UCSD-AML1 (cell line): ENCODE measurements at regions not wholly inside any gene's neighbourhood (a gene's known extent, or its start where the extent isn't known, plus 50 kb on each side); places are given as distances from the start of the nearest gene placed in this dataset.

Experiments
- DNase-seq: peaks from one replicate; lab custom pipeline; 2025; ENCODE audit not compliant: unreplicated experiment; lab: John Stamatoyannopoulos, UW

DNA sequence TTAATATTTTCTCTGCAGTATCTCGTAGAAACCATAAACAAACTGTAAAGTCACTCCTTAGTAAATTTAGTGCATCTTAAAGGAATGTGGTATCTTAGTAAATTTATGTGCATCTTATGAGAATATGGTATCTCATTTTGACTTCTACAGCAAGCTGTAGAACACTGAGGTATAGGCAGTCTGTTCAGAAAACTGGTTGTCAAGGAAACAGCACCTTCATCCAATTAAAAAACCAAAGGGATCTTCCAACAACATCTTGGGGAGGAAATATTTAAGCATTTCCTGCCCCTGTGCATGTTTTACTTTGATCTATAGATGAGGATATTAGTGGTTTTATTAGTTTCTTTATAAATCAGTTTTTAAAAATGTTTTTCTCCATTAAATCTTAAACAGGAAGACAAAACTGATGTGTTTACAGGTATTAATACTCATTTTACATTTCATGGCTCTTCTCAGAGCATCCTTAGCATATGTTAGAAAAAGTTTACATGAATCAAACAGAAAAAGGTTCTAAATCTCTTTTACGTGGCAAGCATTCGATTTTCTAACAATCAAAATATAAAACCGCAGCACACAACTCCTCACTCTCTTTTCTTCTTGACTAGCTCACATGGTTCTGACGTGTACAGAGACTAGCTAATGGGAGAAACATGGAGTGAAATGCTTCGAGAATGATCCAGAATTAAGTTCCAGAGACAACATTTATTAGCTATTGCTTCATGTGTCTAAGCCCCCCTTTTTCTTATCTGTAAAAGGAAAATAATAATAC, 668.8 kb downstream of the PTPRC start:
- no peak for DNase-seq

DNA sequence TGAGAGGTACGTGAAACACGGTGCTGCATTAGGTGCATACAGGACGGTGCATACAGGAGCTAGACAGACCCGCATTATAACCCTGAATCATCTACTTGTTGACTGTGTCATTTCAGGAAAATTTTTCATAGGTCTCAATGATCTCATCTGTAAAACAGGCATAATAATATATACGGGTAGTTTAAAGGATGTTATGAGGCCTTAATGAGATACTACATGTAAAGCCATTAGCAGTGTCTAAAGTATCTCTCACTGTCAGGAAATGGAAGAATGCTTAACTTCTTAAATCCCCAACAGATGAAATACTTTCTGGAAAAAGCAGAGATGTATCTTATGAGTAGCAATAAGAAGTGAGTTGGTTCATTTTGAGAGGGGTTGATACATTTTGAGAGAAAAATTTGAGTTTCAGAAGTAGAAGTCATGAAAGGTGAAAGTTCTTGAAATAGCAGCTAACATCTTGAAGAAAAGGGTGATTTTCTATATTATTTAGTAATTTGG, 669.6 kb downstream of the PTPRC start:
- no peak for DNase-seq

DNA sequence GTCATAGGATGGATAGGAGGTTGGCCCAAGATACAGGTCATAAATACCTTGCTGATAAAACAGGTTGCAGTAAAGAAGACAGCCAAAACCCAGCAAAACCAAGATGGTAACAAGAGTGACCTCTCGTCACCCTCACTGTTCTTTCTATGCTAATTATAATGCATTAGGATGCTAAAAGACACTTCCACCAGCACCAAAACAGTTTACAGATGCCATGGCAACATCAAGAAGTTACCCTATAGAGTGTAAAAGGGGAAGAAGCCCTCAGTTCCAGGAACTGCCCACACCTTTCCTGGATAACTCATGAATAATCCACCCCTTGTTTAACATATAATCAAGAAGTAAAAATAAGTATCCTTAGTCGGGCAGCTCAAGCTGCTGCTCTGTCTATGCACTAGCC, 671.9 kb downstream of the PTPRC start:
- DNase-seq, result no peak

DNA sequence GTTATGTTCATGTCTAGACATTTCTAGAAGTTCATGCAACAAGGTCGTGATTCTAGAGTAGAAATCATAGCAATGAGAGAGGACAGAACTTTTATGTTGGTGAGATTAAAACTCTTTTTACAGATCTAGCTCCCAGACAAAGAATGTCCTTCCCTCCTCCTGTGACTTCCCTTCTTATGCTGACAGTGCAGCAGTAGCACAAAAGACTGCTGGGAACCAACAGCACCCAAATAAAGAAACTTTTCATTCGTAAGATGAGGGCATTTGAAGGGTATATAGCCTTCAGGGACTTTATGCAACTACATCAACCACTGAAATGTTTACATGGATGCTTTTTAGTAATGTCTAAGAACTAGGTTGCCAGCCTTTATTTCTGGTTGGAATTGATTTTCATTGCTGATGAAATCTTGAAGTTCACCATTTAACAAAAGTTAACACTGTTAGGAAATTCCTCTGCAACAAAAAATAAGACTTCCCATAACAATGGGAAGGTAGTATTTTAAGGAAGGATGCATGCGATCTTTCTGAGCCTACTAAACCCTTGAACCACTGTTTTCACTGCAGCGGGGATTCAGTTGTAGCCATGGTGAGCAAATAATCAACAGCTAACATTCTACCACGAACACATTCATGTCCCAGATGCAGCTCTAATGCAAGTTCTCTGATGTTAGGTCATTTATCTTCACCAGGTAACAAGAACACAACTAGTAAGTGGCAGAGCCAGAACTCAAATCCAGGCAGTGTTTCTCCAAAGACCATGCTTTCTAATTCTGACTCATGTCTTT, 672.8 kb downstream of the PTPRC start:
- no peak for DNase-seq

DNA sequence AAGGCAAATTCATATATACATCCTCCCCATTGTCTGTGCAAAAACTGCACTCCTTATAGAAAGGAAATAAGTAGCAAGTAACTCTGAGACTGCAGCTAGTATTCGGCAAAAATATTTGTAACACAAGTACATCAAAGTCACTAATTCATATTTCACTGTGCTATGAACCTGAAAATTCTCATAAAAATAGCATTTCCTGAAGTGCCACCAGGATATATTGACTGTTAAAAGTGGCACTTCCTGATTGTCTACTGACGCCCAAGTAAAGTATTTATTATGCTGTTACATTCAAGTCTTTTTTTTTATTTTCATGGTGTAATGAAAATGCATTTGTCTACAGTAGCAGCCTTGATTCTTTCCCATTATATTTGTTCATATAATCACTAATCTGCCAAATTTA, 673.8 kb downstream of the PTPRC start:
- DNase-seq, result no peak

DNA sequence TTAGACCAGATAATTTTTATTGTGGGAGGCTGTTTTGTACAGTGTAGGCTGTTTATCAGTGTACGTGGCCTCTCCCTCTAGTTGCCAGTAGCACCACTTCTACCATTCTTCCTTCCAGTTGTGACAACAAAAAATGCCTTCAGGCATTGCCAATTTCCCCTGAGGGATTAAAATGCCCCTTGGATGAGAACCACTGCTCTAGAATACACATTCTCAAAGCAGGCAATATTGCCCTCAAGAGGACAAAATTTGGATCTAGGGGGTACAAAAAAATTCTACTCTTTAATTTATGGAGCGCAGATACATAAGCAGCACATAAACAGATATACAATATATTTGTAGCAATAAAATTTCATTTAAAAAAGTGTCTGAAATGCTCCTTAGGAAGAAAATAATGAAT, 674.6 kb downstream of the PTPRC start:
- no peak for DNase-seq

DNA sequence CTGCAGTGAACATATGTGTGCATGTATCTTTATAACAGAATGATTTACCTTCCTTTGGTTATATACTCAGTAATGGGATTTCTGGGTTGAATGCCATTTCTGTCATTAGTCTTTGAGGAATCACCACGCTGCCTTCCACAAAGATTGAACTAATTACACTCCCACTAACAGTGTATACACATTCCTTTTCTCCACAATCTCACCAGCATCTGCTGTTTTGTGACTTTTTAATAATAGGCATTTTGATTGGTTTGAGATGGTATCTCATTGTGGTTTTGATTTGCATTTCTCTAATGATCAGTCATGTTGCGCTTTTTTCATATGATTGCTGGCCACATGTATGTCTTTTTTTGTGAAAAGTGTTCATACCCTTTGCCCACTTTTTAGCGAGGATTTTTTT, 680.5 kb downstream of the PTPRC start:
- DNase-seq, result no peak

DNA sequence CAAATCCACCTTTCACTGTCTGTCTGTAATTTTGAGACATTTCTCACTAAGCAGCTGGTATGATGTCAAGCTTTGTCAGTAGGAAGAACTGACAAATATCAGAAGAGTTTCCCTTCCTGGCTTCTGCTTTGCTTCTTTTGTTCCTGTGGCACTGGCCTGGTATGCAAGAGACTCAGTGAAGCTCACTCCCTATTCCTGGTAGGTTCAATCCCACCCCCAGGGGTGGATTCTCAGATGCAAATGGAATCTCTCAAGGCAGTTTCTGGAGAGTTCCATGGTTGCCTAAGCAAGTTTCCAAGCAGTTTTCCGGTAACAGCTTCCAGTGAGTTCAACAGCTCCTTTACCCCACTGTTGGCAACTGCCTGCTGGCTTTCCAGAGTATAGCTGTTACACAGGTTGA, 683.4 kb downstream of the PTPRC start:
- DNase-seq, result peak; percentile 6

DNA sequence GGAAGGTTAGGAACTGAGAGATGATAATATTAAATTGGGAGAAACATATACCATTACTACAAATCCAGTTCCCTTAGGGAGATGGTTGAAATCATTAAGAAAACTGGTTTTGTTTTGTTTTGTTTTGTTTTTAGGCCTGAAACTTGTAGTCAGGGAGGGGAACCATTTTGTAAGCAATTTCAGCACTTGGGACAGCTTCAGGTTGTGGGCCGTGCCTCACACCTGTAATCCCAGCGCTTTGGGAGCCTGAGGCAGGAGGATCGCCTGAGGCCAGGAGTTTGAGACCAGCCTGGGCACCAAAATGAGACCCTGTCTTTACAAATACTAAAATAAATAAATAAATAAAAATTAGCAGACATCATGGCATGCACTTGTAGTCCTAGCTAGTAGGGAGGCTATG, 694.3 kb upstream of the NR5A2 start:
- DNase-seq, result no peak

DNA sequence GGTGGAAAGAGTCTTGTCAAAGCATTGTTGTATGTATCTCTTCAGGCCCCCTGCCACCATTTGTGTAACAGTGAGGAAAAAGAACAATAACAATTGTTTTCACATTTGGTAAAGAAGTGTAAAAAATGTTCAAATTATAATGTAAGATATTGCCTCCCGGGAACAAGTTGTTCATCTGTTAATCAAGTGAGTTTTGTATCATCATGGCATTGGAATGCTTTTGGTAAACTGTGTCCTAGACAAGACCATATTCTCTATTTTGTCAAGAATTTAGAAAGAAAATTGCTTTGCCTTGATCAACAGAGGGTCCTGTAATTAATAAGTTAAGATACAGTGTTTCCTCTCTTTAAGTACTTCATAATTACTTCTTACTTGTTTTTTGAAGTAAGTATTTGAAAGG, 692.0 kb upstream of the NR5A2 start:
- DNase-seq, result no peak

DNA sequence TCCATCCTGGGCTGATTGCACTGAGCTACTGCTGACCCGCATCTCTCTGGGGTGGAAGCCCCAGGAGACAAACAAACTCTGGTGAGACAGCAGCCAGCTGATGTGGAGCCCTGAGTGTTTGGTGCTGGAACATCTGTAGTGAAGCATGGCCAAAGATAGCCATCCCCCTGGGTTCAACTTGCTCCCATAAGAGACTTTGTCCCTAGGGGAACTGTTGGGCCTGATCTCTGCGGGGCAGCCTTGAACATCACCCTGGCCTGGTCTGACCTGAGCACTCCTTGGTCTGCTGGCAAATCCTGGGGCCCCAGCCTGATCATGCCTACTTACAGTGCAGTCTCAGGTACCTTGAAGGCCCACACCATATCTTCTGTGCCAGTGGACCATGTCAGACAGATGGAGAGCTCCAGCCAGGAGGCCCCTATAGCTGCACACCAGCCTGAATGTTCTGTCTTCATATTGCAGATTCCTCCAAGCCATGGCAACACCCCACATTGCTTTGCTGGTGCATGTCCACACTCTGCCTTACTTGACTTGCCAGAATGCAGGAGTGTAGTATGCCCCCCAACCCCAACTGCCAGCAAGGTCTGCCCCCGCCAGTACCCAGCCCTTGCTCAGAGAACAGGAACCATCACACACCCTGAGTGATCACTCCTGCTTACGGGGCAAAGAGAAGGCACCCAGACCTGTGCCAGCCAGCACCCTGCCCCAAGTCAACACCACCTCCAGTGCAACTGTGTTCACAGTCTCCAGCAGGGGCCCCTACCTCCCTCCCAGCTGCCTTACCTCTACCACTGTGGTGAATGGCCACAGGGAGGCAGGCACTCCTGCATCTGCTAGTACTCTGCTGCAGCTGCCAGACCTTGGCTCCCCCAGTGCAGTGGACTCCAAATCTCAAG, 690.5 kb upstream of the NR5A2 start:
- DNase-seq, result peak; percentile 9

DNA sequence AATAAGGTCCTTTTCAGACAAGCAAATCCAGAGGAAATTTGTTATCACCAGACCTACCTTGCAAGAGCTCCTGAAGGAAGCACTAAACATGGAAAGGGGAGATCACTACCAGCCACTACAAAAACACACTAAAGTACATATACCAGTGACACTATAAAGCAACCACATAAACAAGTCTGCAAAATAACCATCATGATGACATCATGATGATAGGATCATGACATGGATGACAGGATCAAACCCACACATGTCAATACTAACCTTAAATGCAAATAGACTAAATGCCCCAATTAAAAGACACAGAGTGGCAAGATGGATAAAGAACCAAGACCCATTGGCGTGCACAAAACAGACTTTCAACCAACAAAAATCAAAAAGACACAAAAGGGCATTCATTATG, 688.8 kb upstream of the NR5A2 start:
- DNase-seq, result no peak

DNA sequence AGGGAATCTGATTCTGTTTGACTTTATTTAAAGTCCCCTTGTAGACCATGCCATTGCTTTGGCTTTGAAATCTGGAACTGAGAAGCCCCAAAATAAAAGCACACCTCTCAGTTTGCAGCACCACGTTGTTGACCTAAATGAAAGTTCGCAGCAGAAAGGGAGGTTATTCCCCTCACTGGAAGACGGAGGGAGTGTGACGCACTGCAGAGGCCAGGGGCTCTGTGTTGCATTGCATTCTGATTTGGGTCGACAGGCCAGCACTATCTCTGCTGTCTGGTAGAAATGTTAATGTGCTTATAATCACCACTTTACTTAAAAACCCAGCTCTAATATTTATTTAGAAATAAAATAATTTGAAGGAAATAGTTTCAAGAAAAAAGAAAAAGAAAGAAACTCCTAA, 675.2 kb upstream of the NR5A2 start:
- no peak for DNase-seq

DNA sequence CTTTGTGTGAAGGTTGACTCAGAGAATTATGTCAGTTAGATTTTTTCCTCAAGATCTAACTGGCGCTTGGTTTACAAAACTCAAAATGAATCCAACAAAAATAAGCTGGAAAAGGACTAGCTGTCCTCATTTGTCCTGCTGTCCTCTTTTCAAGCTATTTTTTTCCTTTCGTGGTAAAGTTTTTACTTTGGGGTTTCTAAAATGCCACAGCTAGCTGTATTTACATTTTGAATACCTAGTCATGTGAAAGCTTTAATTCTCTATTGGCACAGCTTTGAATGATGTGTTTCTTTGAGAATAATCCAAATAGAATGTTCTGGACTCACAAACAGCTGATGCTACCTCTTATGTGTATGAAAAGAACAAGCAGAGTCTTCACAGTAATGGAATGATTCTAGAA, 673.6 kb upstream of the NR5A2 start:
- DNase-seq, result no peak

DNA sequence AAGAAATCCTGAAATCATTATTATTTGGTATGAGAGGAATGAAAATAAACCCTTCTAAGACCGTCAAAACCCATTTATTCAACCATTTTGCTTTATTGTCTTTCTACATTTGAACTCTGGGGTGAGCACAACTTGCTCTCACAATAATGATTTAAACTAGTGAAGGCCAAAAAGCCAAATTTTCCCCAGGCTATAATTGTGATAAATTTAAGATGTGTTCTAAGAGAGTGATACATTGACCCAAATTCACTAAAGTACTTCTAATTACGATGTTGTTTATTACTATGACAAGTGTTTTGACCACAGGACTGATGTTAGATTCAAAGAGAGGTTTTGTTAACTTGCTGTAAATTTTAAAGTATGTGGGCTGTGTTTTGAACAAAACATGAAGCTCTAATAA, 670.9 kb upstream of the NR5A2 start:
- no peak for DNase-seq

DNA sequence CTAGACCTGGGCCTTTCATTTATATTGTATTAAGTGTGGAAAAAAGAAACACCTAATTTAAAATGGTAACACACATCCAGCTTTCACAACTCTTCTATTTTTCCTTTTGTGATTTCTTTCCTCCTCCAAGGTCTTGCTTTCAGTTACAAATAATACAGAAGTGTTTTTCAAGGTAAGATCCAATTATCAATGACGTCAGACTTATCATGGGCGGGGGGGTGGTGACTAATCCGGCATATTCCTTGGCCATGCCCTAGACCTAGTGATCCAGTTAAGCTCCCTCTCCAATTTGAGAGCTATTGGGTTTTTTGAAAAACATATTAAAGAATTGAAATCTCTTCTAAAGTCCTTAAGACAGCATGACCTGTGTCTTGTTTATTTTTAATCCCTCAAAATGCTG, 669.9 kb upstream of the NR5A2 start:
- no peak for DNase-seq

DNA sequence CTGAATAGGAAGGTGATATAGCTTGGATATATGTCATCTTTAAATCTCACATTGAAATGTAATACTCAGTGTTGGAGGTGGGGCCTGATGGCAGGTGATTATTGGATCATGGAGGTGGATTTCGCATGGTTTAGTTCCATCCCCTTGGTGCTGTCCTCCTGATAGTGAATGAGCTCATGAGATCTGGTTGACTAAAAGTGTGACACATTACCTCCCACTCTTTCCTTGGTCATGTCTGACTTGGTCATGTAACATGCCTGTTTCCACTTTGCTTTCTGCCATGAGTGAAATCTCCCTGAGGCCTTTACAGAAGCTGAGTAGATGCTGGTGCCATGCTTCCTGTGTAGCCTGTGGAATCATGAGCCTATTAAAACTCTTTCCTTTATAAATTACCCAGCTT, 664.5 kb upstream of the NR5A2 start:
- DNase-seq, result no peak

DNA sequence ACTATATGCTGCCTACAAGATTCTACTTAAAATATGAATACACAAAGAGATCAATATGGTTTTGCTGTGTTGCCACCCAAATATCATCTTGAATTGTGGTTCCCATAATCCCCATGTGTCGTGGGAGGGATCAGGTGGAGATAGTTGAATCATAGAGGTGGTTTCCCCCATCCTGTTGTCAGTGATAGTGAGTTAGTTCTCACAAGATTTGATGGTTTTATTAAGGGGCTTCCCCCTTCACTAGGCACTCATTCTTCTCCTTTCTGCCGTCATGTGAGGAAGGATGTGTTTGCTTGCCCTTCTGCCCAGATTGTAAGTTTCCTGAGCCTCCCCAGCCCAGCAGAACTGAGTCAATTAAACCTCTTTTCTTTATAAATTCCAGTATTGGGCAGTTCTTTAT, 654.4 kb upstream of the NR5A2 start:
- no peak for DNase-seq

DNA sequence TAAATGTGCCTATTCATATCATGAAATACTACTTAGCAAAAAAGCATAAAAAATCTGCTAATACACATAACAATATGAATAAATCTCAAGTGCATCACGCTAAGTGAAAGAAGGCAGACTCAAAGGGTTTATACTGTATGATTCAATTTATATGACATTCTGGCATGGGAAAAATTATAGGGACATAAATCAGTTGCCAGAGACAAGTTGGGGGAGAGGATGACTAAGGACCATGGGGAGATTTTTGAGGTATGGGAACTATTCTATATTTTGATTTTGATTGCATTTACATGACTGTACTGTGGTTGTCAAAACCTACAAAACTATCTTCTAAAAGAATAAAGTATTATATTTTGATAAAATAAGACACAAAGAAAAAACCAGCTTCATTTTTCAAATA, 650.3 kb upstream of the NR5A2 start:
- no peak for DNase-seq

DNA sequence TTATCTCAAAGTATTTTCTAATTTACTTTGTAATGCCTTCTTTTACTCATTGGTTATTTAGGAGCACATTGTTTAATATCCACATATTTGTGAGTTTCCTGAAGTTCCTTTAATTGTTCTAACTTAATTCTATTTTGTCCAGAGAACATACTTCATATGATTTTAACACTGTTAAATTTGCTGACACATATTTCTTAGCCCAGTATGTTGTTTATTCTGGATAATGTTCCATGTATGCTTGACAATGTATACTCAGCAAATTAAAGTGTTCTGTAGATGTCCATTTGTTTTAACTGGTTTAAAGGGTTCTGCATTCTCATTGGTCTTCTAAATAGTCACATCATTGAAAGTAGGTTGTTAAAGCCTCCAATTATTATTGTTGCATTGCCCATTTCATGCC, 643.7 kb upstream of the NR5A2 start:
- DNase-seq, result no peak

DNA sequence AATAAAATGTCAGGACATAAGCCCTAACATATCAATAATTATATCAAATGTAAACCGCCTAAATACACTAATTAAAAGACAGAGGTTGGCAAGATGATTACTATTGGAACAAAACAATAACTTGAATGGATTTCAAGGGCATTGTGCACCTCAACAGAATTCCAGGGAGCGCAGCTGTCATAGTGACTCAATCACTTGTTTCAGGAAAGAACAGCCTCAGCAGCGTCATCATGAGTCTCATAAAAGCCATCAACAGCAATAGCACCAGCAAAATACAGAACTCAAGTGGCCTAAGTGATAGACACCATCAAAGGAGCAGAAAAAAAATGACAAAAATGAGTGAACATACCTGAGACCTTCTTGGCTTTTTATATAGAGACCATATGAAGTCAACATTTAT, 632.7 kb upstream of the NR5A2 start:
- DNase-seq, result no peak

DNA sequence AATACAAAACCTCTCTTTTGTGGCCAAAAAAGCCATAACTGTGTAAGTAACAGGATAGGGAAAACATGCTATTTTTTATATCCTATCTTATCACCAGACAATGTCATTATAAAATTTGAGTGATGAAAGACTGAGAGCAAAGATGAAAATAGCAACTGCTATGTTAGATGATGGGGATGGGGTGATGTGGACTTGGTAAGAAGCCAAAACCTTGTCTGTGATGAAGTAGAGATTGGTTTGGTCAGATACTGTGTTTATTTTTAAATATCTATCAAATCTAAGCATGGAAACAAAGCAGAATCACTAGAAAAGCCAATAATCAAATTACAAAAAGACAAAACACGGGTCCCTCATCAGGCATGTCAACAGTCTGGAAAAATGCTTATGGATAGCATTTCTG, 631.1 kb upstream of the NR5A2 start:
- no peak for DNase-seq
